CD14-positive monocyte (primary cell): ENCODE measurements at regions not wholly inside any gene's neighbourhood (a gene's known extent, or its start where the extent isn't known, plus 50 kb on each side); places are given as distances from the start of the nearest gene placed in this dataset.

Experiments
- DNase-seq, 3 donors: peaks; one replicate each; pipeline ENCODE4 v3.0.0-alpha.2; 2011 to 2022
- H2AFZ ChIP-seq: 2 replicates; pipeline ENCODE4 v1.6.0; 2012; ENCODE audit warnings: mild to moderate bottlenecking, low read depth, low read length, inconsistent platforms; ENCODE audit not compliant: insufficient read depth, poor library complexity, severe bottlenecking
- H3K27ac ChIP-seq, 2 donors: 1 replicate in 1 of 2; 2 replicates in 1 of 2; pipeline ENCODE4 v1.5.1; 2012 to 2013; ENCODE audit warnings: low read length in 2 of 2, control low read depth in 1 of 2, inconsistent platforms in 1 of 2, low read depth in 1 of 2, mild to moderate bottlenecking in 1 of 2
- H3K27me3 ChIP-seq, 2 donors: one replicate each; pipeline versions ENCODE4 v1.6.0 to v1.6.1; 2011 to 2013; ENCODE audit warnings: low read length in 2 of 2; ENCODE audit not compliant: control insufficient read depth in 2 of 2, insufficient read depth in 2 of 2
- H3K36me3 ChIP-seq, 2 donors: replicated peaks in 1 of 2; 1 replicate in 1 of 2; 2 replicates in 1 of 2; pipeline versions ENCODE4 v1.5.1 to v1.6.1; 2012 to 2013; ENCODE audit warnings: low read length in 2 of 2, control low read depth in 1 of 2, inconsistent platforms in 1 of 2, mild to moderate bottlenecking in 1 of 2; ENCODE audit not compliant: insufficient read depth in 2 of 2, control insufficient read depth in 1 of 2
- H3K4me1 ChIP-seq, 2 donors: 1 replicate in 1 of 2; 2 replicates in 1 of 2; pipeline versions ENCODE4 v1.5.1 to v1.6.1; 2012 to 2013; ENCODE audit warnings: low read length in 2 of 2, control low read depth in 1 of 2, inconsistent platforms in 1 of 2, mild to moderate bottlenecking in 1 of 2, moderate library complexity in 1 of 2; ENCODE audit not compliant: insufficient read depth in 2 of 2, control insufficient read depth in 1 of 2
- H3K4me2 ChIP-seq: replicated peaks from 2 replicates; pipeline ENCODE3; 2012; ENCODE audit warnings: low read length, moderate library complexity, mild to moderate bottlenecking; ENCODE audit not compliant: poor library complexity, severe bottlenecking; ENCODE audit errors: extremely low read depth
- H3K4me3 ChIP-seq, 3 experiments: fragments of 200-600 bp in 1 of 3; sonication (generic) in 1 of 3; replicated peaks in 1 of 3; 1 replicate in 2 of 3; 2 replicates in 1 of 3; pipeline ENCODE4 v1.5.1; 2011 to 2013; ENCODE audit warnings: low read length in 3 of 3, mild to moderate bottlenecking in 3 of 3, control low read depth in 2 of 3, low read depth in 2 of 3, inconsistent platforms in 1 of 3, moderate library complexity in 1 of 3
- H3K79me2 ChIP-seq: 2 replicates; pipeline ENCODE4 v1.6.0; 2012; ENCODE audit warnings: mild to moderate bottlenecking, control low read depth, inconsistent platforms, low read length, moderate library complexity; ENCODE audit not compliant: insufficient read depth
- H3K9ac ChIP-seq: 2 replicates; pipeline ENCODE4 v1.6.0; 2017; ENCODE audit warnings: low read length, mild to moderate bottlenecking; ENCODE audit not compliant: insufficient read depth, poor library complexity, severe bottlenecking
- H3K9me3 ChIP-seq, 2 donors: replicated peaks in 1 of 2; 1 replicate in 1 of 2; 2 replicates in 1 of 2; pipeline versions ENCODE4 v1.5.1 to v1.6.1; 2012 to 2013; ENCODE audit warnings: low read length in 2 of 2, control low read depth in 1 of 2; ENCODE audit not compliant: control insufficient read depth in 1 of 2, insufficient read depth in 1 of 2
- H4K20me1 ChIP-seq: 2 replicates; pipeline ENCODE4 v1.6.0; 2012; ENCODE audit warnings: mild to moderate bottlenecking, low read length, control low read depth, moderate library complexity; ENCODE audit not compliant: insufficient read depth
- H3K27ac Mint-ChIP-seq, 7 donors: one replicate each; pipeline ENCODE4 v1.8.0; 2020; ENCODE audit warnings: mild to moderate bottlenecking in 7 of 7, mixed read lengths in 7 of 7, moderate library complexity in 6 of 7, inconsistent platforms in 2 of 7
- H3K27me3 Mint-ChIP-seq, 3 donors: one replicate each; pipeline ENCODE4 v1.8.0; 2021 to 2022; ENCODE audit warnings: low read depth in 3 of 3, mild to moderate bottlenecking in 3 of 3, mixed read lengths in 3 of 3, moderate library complexity in 3 of 3, inconsistent platforms in 1 of 3
- H3K36me3 Mint-ChIP-seq, 2 donors: one replicate each; pipeline ENCODE4 v1.8.0; 2020; ENCODE audit warnings: mixed read lengths in 2 of 2, inconsistent platforms in 1 of 2, mild to moderate bottlenecking in 1 of 2
- H3K4me1 Mint-ChIP-seq: one replicate; pipeline ENCODE4 v1.8.0; 2020; ENCODE audit warnings: mild to moderate bottlenecking, mixed read lengths
- H3K4me3 Mint-ChIP-seq, 2 donors: one replicate each; pipeline ENCODE4 v1.8.0; 2020; ENCODE audit warnings: mild to moderate bottlenecking in 2 of 2, mixed read lengths in 2 of 2, moderate library complexity in 1 of 2
- H3K9me3 Mint-ChIP-seq, 7 donors: one replicate each; pipeline ENCODE4 v1.8.0; 2020 to 2022; ENCODE audit warnings: mixed read lengths in 7 of 7, mild to moderate bottlenecking in 6 of 7, moderate library complexity in 6 of 7, inconsistent platforms in 2 of 7
- CTCF ChIP-seq: fragments of 200-600 bp; IDR thresholded peaks from one replicate; pipeline ENCODE4 v1.8.0; 2022; ENCODE audit warnings: antibody characterized with exemption, mild to moderate bottlenecking
- WGBS: methylation state at CpG from one replicate; pipeline ENCODE4 v1.1.5; 2013; ENCODE audit warnings: missing lambda C conversion rate; ENCODE audit not compliant: insufficient coverage; 5-methylcytosine and 5-hydroxymethylcytosine counted together
- intact Hi-C, 2 donors: fragments of 100-400 bp; cut with micrococcal nuclease; formaldehyde crosslinking; loops; one replicate each; pipeline versions ENCODE4 v1.15.0 to v1.15.1; 2023

- Mint-ChIP-seq H3K27ac (no peak overlapping the region), H3K4me3 (no peak overlapping the region), H3K4me1 (no peaks in the 10 kb centered on the region), H3K36me3 (no peaks in the 10 kb centered on the region), H3K27me3 (no peaks in the 10 kb centered on the region), H3K9me3 (peaks cover 0 to 2% (median 0%) of the 10 kb centered on the region in 7 donors)
- WGBS, result 71% methylated on average over 1 of the region's 1 CpG
- Histone ChIP-seq H3K27me3 (no peaks in the 10 kb centered on the region), H3K9me3 (no peaks in the 10 kb centered on the region), H3K4me1 (no peaks in the 10 kb centered on the region), H3K79me2 (no peaks in the 10 kb centered on the region), H3K36me3 (no peaks in the 10 kb centered on the region), H3K4me3 (no peak overlapping the region), H2AFZ (no peak overlapping the region), H3K4me2 (no peak overlapping the region), H3K27ac (no peak overlapping the region), H4K20me1 (no peaks in the 10 kb centered on the region), H3K9ac (no peak overlapping the region)
- DNase-seq, result no peak
- intact Hi-C loops, result no loop called here
- no peak for TF ChIP-seq CTCF
These were observed 424.9 kb downstream of the CENPC start for GRCh38 chr4:67120369-67120768.

GRCh38 chr4:67109276-67109675 lies 436.0 kb downstream of the CENPC start:
- intact Hi-C loops, result no loop called here
- TF ChIP-seq CTCF, result no peak
- no peaks in the 10 kb centered on the region for H3K4me1 ChIP-seq
- H2AFZ ChIP-seq, result no peak overlapping the region
- DNase-seq, result no peak
- no peak overlapping the region for H3K4me3 ChIP-seq
- Mint-ChIP-seq H3K36me3 (no peaks in the 10 kb centered on the region), H3K4me3 (no peak overlapping the region), H3K27me3 (peaks cover 0 to 4% (median 2%) of the 10 kb centered on the region in 3 donors), H3K4me1 (no peaks in the 10 kb centered on the region), H3K27ac (no peak overlapping the region), H3K9me3 (no peaks in the 10 kb centered on the region)
- no peak overlapping the region for H3K27ac ChIP-seq
- H3K27me3 ChIP-seq, result no peaks in the 10 kb centered on the region
- H3K9ac ChIP-seq, result no peak overlapping the region
- no peaks in the 10 kb centered on the region for H3K79me2 ChIP-seq
- H4K20me1 ChIP-seq, result no peaks in the 10 kb centered on the region
- no peaks in the 10 kb centered on the region for H3K36me3 ChIP-seq
- no peak overlapping the region for H3K4me2 ChIP-seq
- H3K9me3 ChIP-seq, result no peaks in the 10 kb centered on the region
